H9 (cell line): ENCODE measurements at regions not wholly inside any gene's neighbourhood (a gene's known extent, or its start where the extent isn't known, plus 50 kb on each side); places are given as distances from the start of the nearest gene placed in this dataset.

Experiments used
- DNase-seq: peaks from one replicate; pipeline ENCODE4 v3.0.0-alpha.2; 2017
- H2AFZ ChIP-seq: one replicate; pipeline ENCODE4 v1.6.1; 2013; ENCODE audit warnings: mild to moderate bottlenecking, low read length, control low read depth, moderate library complexity
- H2AK5ac ChIP-seq: 2 replicates; pipeline ENCODE4 v1.6.1; 2013; ENCODE audit warnings: low read length, control low read depth, mixed read lengths; ENCODE audit not compliant: insufficient read length
- H2BK120ac ChIP-seq: one replicate; pipeline ENCODE4 v1.6.1; 2013; ENCODE audit warnings: low read depth, mild to moderate bottlenecking, low read length, control low read depth, inconsistent platforms; ENCODE audit not compliant: poor library complexity, severe bottlenecking
- H2BK12ac ChIP-seq: 2 replicates; pipeline ENCODE4 v1.6.1; 2013; ENCODE audit warnings: low read length, control low read depth, mixed read lengths, low read depth; ENCODE audit not compliant: insufficient read length
- H2BK15ac ChIP-seq: 2 replicates; pipeline ENCODE4 v1.6.1; 2013; ENCODE audit warnings: low read depth, low read length, control low read depth
- H2BK20ac ChIP-seq: one replicate; pipeline ENCODE4 v1.6.1; 2013; ENCODE audit warnings: low read depth, mild to moderate bottlenecking, low read length, control low read depth, inconsistent platforms; ENCODE audit not compliant: poor library complexity, severe bottlenecking
- H2BK5ac ChIP-seq: 2 replicates; pipeline ENCODE4 v1.6.1; 2013; ENCODE audit warnings: low read length, control low read depth, mixed read lengths; ENCODE audit not compliant: insufficient read length
- H3K14ac ChIP-seq: 2 replicates; pipeline ENCODE4 v1.6.1; 2013; ENCODE audit warnings: low read length, control low read depth; ENCODE audit not compliant: insufficient read depth
- H3K18ac ChIP-seq: 2 replicates; pipeline ENCODE4 v1.6.1; 2013; ENCODE audit warnings: low read depth, mild to moderate bottlenecking, mixed read lengths, low read length, control low read depth; ENCODE audit not compliant: insufficient read length
- H3K23ac ChIP-seq: 2 replicates; pipeline ENCODE4 v1.6.1; 2013; ENCODE audit warnings: low read length, control low read depth, mixed read lengths, low read depth; ENCODE audit not compliant: insufficient read length
- H3K23me2 ChIP-seq: 2 replicates; pipeline ENCODE4 v1.6.1; 2013; ENCODE audit warnings: low read depth, mild to moderate bottlenecking, mixed read lengths, low read length, control low read depth; ENCODE audit not compliant: insufficient read length, poor library complexity, severe bottlenecking
- H3K27ac ChIP-seq: 2 replicates; pipeline ENCODE4 v1.5.1; 2013; ENCODE audit warnings: low read length, control low read depth, mixed read lengths, low read depth; ENCODE audit not compliant: insufficient read length
- H3K27me3 ChIP-seq: 2 replicates; pipeline ENCODE4 v1.6.1; 2013; ENCODE audit warnings: low read length, control low read depth, inconsistent platforms; ENCODE audit not compliant: insufficient read depth
- H3K4ac ChIP-seq: 2 replicates; pipeline ENCODE4 v1.6.1; 2013; ENCODE audit warnings: low read depth, mild to moderate bottlenecking, control low read depth, inconsistent platforms, low read length, moderate library complexity
- H3K4me1 ChIP-seq: 2 replicates; pipeline ENCODE4 v1.6.1; 2013; ENCODE audit warnings: low read length, control low read depth, inconsistent platforms; ENCODE audit not compliant: insufficient read depth
- H3K4me2 ChIP-seq: 2 replicates; pipeline ENCODE4 v1.6.1; 2013; ENCODE audit warnings: low read length, control low read depth, mixed read lengths; ENCODE audit not compliant: insufficient read length, insufficient read depth
- H3K56ac ChIP-seq: 2 replicates; pipeline ENCODE4 v1.6.1; 2013; ENCODE audit warnings: low read depth, mild to moderate bottlenecking, mixed read lengths, low read length, control low read depth; ENCODE audit not compliant: insufficient read length
- H3K79me1 ChIP-seq: 2 replicates; pipeline ENCODE4 v1.6.1; 2013; ENCODE audit warnings: low read depth, mild to moderate bottlenecking, moderate library complexity, low read length, control low read depth, inconsistent platforms; ENCODE audit not compliant: insufficient read depth, poor library complexity, severe bottlenecking
- H3K79me2 ChIP-seq: 2 replicates; pipeline ENCODE4 v1.6.1; 2013; ENCODE audit warnings: low read length, control low read depth, inconsistent platforms; ENCODE audit not compliant: insufficient read depth
- H3K9ac ChIP-seq: 2 replicates; pipeline ENCODE4 v1.6.1; 2013; ENCODE audit warnings: low read length, control low read depth, mixed read lengths; ENCODE audit not compliant: insufficient read length; ENCODE audit errors: extremely low read depth
- H3K9me3 ChIP-seq: one replicate; pipeline ENCODE4 v1.6.1; 2013; ENCODE audit warnings: low read depth, low read length, inconsistent platforms; ENCODE audit not compliant: control insufficient read depth
- H3T11ph ChIP-seq: one replicate; pipeline ENCODE4 v1.6.1; 2013; ENCODE audit warnings: mild to moderate bottlenecking, low read length, control low read depth, inconsistent platforms
- H4K20me1 ChIP-seq: one replicate; pipeline ENCODE4 v1.6.1; 2013; ENCODE audit not compliant: control insufficient read depth, insufficient read length, insufficient read depth
- H4K5ac ChIP-seq: 2 replicates; pipeline ENCODE4 v1.6.1; 2013; ENCODE audit warnings: low read depth, mild to moderate bottlenecking, mixed read lengths, low read length, control low read depth; ENCODE audit not compliant: insufficient read length
- H4K8ac ChIP-seq: replicated peaks from 2 replicates; pipeline ENCODE4 v1.6.1; 2013; ENCODE audit warnings: low read length, control low read depth, mixed read lengths, low read depth; ENCODE audit not compliant: insufficient read length
- H4K91ac ChIP-seq: 2 replicates; pipeline ENCODE4 v1.6.1; 2013; ENCODE audit warnings: low read depth, mild to moderate bottlenecking, moderate library complexity, mixed read lengths, low read length, control low read depth; ENCODE audit not compliant: insufficient read length
- H3K27ac Mint-ChIP-seq, 3 experiments: 2 replicates in 2 of 3; 3 replicates in 1 of 3; pipeline ENCODE4 v1.8.0; 2020 to 2021; ENCODE audit warnings: mixed read lengths in 3 of 3, mild to moderate bottlenecking in 1 of 3, moderate library complexity in 1 of 3
- H3K27me3 Mint-ChIP-seq: 2 replicates; pipeline ENCODE4 v1.8.0; 2021; ENCODE audit warnings: low read depth, mild to moderate bottlenecking, moderate library complexity, mixed read lengths
- H3K36me3 Mint-ChIP-seq, 3 experiments: 2 replicates in 2 of 3; 3 replicates in 1 of 3; pipeline ENCODE4 v1.8.0; 2020 to 2021; ENCODE audit warnings: low read depth in 3 of 3, mixed read lengths in 3 of 3; ENCODE audit not compliant: insufficient read depth in 1 of 3
- H3K4me1 Mint-ChIP-seq, 2 experiments: 2 replicates each; pipeline ENCODE4 v1.8.0; 2020; ENCODE audit warnings: mixed read lengths in 2 of 2
- H3K4me3 Mint-ChIP-seq, 2 experiments: 2 replicates in 1 of 2; 3 replicates in 1 of 2; pipeline ENCODE4 v1.8.0; 2020 to 2021; ENCODE audit warnings: mild to moderate bottlenecking in 2 of 2, mixed read lengths in 2 of 2, moderate library complexity in 1 of 2
- H3K9me3 Mint-ChIP-seq, 2 experiments: 2 replicates in 1 of 2; 3 replicates in 1 of 2; pipeline ENCODE4 v1.8.0; 2020; ENCODE audit warnings: mild to moderate bottlenecking in 2 of 2, mixed read lengths in 2 of 2, moderate library complexity in 1 of 2
- TF ChIP-seq, protein P1 (sequence below): fragments of 200-600 bp; sonication (generic); conservative IDR thresholded peaks from 3 replicates; pipeline ENCODE4 v1.8.0; 2021; ENCODE audit warnings: antibody characterized with exemption, mild to moderate bottlenecking

DNA sequence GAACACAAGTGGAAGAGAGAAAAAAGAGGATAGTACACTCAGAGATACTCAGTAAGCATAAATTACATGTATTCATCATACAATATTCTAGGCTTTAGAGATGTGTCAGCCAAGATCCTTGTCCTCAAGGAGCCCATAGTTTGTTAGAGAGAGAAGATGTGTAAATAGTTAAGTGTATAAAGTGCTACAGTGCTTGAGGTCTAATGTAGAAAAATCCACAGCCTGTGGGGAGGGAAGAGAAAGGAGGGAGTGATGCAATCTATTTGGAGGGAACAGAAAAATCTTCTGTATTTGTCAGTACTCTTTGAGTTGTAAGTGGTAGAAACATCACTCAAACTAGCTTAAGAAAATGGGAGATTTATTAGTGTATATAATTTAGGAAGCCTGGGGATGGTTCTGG, 81.9 kb downstream of the PALM2AKAP2 start:
- Histone ChIP-seq H4K5ac (no peak overlapping the region), H4K91ac (no peak overlapping the region), H3K9me3 (no peaks in the 10 kb centered on the region), H3K23me2 (no peaks in the 10 kb centered on the region), H4K8ac (no peak overlapping the region), H3K79me2 (0 out of 2 replicates have a peak, but pooled peaks cover 3% of the 10 kb centered on the region), H4K20me1 (no peaks in the 10 kb centered on the region), H2BK15ac (no peak overlapping the region), H3K14ac (no peak overlapping the region), H2BK5ac (no peak overlapping the region), H3K4ac (no peak overlapping the region), H3K23ac (no peak overlapping the region), H2AFZ (no peak overlapping the region), H3K27ac (no peak overlapping the region), H2BK120ac (no peak overlapping the region), H3T11ph (no peak overlapping the region), H2BK20ac (no peak overlapping the region), H3K4me1 (no peaks in the 10 kb centered on the region), H3K79me1 (no peaks in the 10 kb centered on the region), H3K9ac (no peak overlapping the region), H2AK5ac (no peak overlapping the region), H3K56ac (no peak overlapping the region), H3K4me2 (no peak overlapping the region), H3K18ac (no peak overlapping the region), H3K27me3 (no peaks in the 10 kb centered on the region), H2BK12ac (no peak overlapping the region)
- no peak for DNase-seq
- H3K36me3 Mint-ChIP-seq, result no peaks in the 10 kb centered on the region
- H3K4me3 Mint-ChIP-seq, result no peak overlapping the region
- TF ChIP-seq, protein P1, sequence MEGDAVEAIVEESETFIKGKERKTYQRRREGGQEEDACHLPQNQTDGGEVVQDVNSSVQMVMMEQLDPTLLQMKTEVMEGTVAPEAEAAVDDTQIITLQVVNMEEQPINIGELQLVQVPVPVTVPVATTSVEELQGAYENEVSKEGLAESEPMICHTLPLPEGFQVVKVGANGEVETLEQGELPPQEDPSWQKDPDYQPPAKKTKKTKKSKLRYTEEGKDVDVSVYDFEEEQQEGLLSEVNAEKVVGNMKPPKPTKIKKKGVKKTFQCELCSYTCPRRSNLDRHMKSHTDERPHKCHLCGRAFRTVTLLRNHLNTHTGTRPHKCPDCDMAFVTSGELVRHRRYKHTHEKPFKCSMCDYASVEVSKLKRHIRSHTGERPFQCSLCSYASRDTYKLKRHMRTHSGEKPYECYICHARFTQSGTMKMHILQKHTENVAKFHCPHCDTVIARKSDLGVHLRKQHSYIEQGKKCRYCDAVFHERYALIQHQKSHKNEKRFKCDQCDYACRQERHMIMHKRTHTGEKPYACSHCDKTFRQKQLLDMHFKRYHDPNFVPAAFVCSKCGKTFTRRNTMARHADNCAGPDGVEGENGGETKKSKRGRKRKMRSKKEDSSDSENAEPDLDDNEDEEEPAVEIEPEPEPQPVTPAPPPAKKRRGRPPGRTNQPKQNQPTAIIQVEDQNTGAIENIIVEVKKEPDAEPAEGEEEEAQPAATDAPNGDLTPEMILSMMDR, result no peak
- no peaks in the 10 kb centered on the region for H3K27me3 Mint-ChIP-seq
- H3K4me1 Mint-ChIP-seq, result peaks cover 4 to 5% of the 10 kb centered on the region in 2 experiments
- no peaks in the 10 kb centered on the region for H3K9me3 Mint-ChIP-seq
- H3K27ac Mint-ChIP-seq, result no peak overlapping the region
